SW 1271 (cell line): ENCODE measurements at regions not wholly inside any gene's neighbourhood (a gene's known extent, or its start where the extent isn't known, plus 50 kb on each side); places are given as distances from the start of the nearest gene placed in this dataset.
A peak's percentile ranks its signal among the peaks of the same experiment; 100 is the strongest.

Experiments used
- DNase-seq, 2 experiments: peaks; one replicate each; lab custom pipeline; 2025; lab: John Stamatoyannopoulos, UW

GRCh38 chr16:64459821-64460220 lies 662.0 kb downstream of the CDH11 start:
- no peak for DNase-seq

GRCh38 chr16:64459402-64459801 lies 662.5 kb downstream of the CDH11 start:
- DNase-seq: no peak

GRCh38 chr16:64455275-64455674 lies 666.6 kb downstream of the CDH11 start:
- DNase-seq: no peak

GRCh38 chr16:64453646-64454045 lies 668.2 kb downstream of the CDH11 start:
- DNase-seq: no peak

GRCh38 chr16:64452446-64452845 lies 669.4 kb downstream of the CDH11 start:
- DNase-seq: no peak

GRCh38 chr16:64450177-64450576 lies 671.7 kb downstream of the CDH11 start:
- no peak for DNase-seq

- no peak for DNase-seq
Measured at GRCh38 chr16:64449506-64449905, 672.4 kb downstream of the CDH11 start.

- DNase-seq: no peak
Measured at GRCh38 chr16:64445649-64446048, 676.2 kb downstream of the CDH11 start.

- no peak for DNase-seq
Measured at GRCh38 chr16:64445245-64445644, 676.6 kb downstream of the CDH11 start.

GRCh38 chr16:64440421-64440831 lies 681.4 kb downstream of the CDH11 start:
- DNase-seq: peak in 1 of 2 experiments; percentile 31

- DNase-seq: no peak
Measured at GRCh38 chr16:64440005-64440404, 681.9 kb downstream of the CDH11 start.

GRCh38 chr16:64437706-64438324 lies 684.0 kb downstream of the CDH11 start:
- no peak for DNase-seq

GRCh38 chr16:64434526-64435069 lies 687.3 kb downstream of the CDH11 start:
- no peak for DNase-seq

- DNase-seq: peak in 1 of 2 experiments; percentile 1
Measured at GRCh38 chr16:64428463-64429113, 693.3 kb downstream of the CDH11 start.

- DNase-seq: no peak
Measured at GRCh38 chr16:64426131-64426666, 695.7 kb downstream of the CDH11 start.

- no peak for DNase-seq
Measured at GRCh38 chr16:64425381-64425780, 696.5 kb downstream of the CDH11 start.

GRCh38 chr16:64422259-64422658 lies 699.6 kb downstream of the CDH11 start:
- DNase-seq: no peak

GRCh38 chr16:64421515-64421914 lies 700.3 kb downstream of the CDH11 start:
- DNase-seq: no peak

GRCh38 chr16:64419832-64420231 lies 702.0 kb downstream of the CDH11 start:
- no peak for DNase-seq

- DNase-seq: no peak
Measured at GRCh38 chr16:64417711-64418227, 704.1 kb downstream of the CDH11 start.

GRCh38 chr16:64416216-64417005 lies 705.5 kb downstream of the CDH11 start:
- peak in 1 of 2 experiments; percentile 3 for DNase-seq

GRCh38 chr16:64412578-64413280 lies 709.1 kb downstream of the CDH11 start:
- no peak for DNase-seq
